GM18508 (cell line): ENCODE measurements at regions not wholly inside any gene's neighbourhood (a gene's known extent, or its start where the extent isn't known, plus 50 kb on each side); places are given as distances from the start of the nearest gene placed in this dataset.
"Not testable (repeated sequence)": the region's sequence is repeated elsewhere in the genome, so short reads cannot be mapped to it uniquely, and the experiment has no call there.

Experiments
- ATAC-seq: cut with Tn5 transposase; IDR thresholded peaks from one replicate; pipeline ENCODE4 v1.9.1; 2021; ENCODE audit warnings: moderate number of reproducible peaks; ENCODE audit not compliant: insufficient read depth, unreplicated experiment

GRCh38 chr4:111074523-111075114, 451.7 kb upstream of the PITX2 start:
- no peak for ATAC-seq

- ATAC-seq = not testable (repeated sequence)
These were observed 453.4 kb upstream of the PITX2 start for GRCh38 chr4:111076299-111076698.

GRCh38 chr4:111108153-111108552, 485.3 kb upstream of the PITX2 start:
- no peak for ATAC-seq

GRCh38 chr4:111113591-111113990, 490.7 kb upstream of the PITX2 start:
- ATAC-seq = no peak

GRCh38 chr4:111115881-111116280, 493.0 kb upstream of the PITX2 start:
- ATAC-seq = no peak

GRCh38 chr4:111120191-111120590, 497.3 kb upstream of the PITX2 start:
- no peak for ATAC-seq

- no peak for ATAC-seq
These were observed 503.5 kb upstream of the PITX2 start for GRCh38 chr4:111126340-111126739.

GRCh38 chr4:111127841-111128240, 505.0 kb upstream of the PITX2 start:
- no peak for ATAC-seq

- ATAC-seq = no peak
These were observed 505.4 kb upstream of the PITX2 start for GRCh38 chr4:111128327-111128726.

GRCh38 chr4:111136438-111136837, 513.6 kb upstream of the PITX2 start:
- ATAC-seq = no peak

GRCh38 chr4:111136967-111137366, 514.1 kb upstream of the PITX2 start:
- ATAC-seq = no peak

- no peak for ATAC-seq
These were observed 520.6 kb upstream of the PITX2 start for GRCh38 chr4:111143510-111143909.

GRCh38 chr4:111154934-111155333, 532.1 kb upstream of the PITX2 start:
- ATAC-seq = no peak

- not testable (repeated sequence) for ATAC-seq
These were observed 541.7 kb upstream of the PITX2 start for GRCh38 chr4:111164556-111164955.

GRCh38 chr4:111174331-111174730, 551.5 kb upstream of the PITX2 start:
- no peak for ATAC-seq

GRCh38 chr4:111178231-111178630, 555.4 kb upstream of the PITX2 start:
- no peak for ATAC-seq

- no peak for ATAC-seq
These were observed 564.2 kb upstream of the PITX2 start for GRCh38 chr4:111187108-111187507.

- no peak for ATAC-seq
These were observed 575.6 kb upstream of the PITX2 start for GRCh38 chr4:111198446-111198845.

- ATAC-seq = no peak
These were observed 581.9 kb upstream of the PITX2 start for GRCh38 chr4:111204797-111205196.

GRCh38 chr4:111208970-111209369, 586.1 kb upstream of the PITX2 start:
- ATAC-seq = no peak

- ATAC-seq = no peak
These were observed 586.8 kb upstream of the PITX2 start for GRCh38 chr4:111209706-111210105.

- no peak for ATAC-seq
These were observed 587.7 kb upstream of the PITX2 start for GRCh38 chr4:111210595-111210994.

- ATAC-seq = no peak
These were observed 590.7 kb upstream of the PITX2 start for GRCh38 chr4:111213531-111213930.
